ENCODE measurements at regions not wholly inside any gene's neighbourhood (a gene's known extent, or its start where the extent isn't known, plus 50 kb on each side); places are given as distances from the start of the nearest gene placed in this dataset.

DNA sequence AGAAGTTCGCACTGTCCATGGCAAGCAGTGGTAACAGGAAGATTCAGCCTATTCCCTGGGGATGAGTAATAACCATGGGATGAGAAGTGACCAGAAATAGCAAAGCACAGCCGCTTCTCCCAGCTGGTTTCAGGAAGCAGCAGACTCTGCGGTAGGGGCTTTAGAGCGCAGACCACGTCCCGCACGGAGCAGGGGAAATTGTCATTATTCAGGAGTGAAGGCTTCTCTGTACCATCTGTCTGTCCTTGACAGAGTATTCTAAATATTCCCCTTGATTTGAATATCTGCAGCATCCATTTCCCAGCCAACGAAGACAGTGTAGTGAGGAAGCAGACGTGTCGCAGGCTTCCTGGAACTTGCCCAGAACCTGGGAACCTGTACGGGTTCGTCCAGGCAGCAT is 159.6 kb downstream of the NXNL2 start:
- TF ChIP-seq, protein P1, sequence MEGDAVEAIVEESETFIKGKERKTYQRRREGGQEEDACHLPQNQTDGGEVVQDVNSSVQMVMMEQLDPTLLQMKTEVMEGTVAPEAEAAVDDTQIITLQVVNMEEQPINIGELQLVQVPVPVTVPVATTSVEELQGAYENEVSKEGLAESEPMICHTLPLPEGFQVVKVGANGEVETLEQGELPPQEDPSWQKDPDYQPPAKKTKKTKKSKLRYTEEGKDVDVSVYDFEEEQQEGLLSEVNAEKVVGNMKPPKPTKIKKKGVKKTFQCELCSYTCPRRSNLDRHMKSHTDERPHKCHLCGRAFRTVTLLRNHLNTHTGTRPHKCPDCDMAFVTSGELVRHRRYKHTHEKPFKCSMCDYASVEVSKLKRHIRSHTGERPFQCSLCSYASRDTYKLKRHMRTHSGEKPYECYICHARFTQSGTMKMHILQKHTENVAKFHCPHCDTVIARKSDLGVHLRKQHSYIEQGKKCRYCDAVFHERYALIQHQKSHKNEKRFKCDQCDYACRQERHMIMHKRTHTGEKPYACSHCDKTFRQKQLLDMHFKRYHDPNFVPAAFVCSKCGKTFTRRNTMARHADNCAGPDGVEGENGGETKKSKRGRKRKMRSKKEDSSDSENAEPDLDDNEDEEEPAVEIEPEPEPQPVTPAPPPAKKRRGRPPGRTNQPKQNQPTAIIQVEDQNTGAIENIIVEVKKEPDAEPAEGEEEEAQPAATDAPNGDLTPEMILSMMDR (IDR thresholded peaks at IDR 0.05; ENCODE audit: low read depth, low read length, missing input control), result no peak
- TF ChIP-seq SP1 (IDR thresholded peaks at IDR 0.05), result no peak
- TF ChIP-seq RAD21 (IDR thresholded peaks at IDR 0.05), result no peak
- TF ChIP-seq TAF1 (conservative IDR thresholded peaks at IDR 0.05), result no peak
- no peak for TF ChIP-seq YY1 (IDR thresholded peaks at IDR 0.05)
- no peak for TF ChIP-seq GABPA (IDR thresholded peaks at IDR 0.05 in 1 of 2, conservative IDR thresholded peaks at IDR 0.05 in 1 of 2)
- no peak for TF ChIP-seq HNF4A (conservative IDR thresholded peaks at IDR 0.05)

All from liver (tissue), 3 donors.